H1 (cell line): ENCODE measurements at regions not wholly inside any gene's neighbourhood (a gene's known extent, or its start where the extent isn't known, plus 50 kb on each side); places are given as distances from the start of the nearest gene placed in this dataset.

Experiments used
- CTCF ChIA-PET: fragments of 300-600 bp; sonication (Branson Sonifier 250); formaldehyde crosslinking; loops from one replicate; lab custom pipeline; 2021; ENCODE audit not compliant: partially characterized antibody; lab: Charles Lee
- POLR2A ChIA-PET: fragments of 300-600 bp; sonication (Branson Sonifier 250); formaldehyde crosslinking; loops from one replicate; lab custom pipeline; 2021; ENCODE audit warnings: inconsistent platforms; ENCODE audit not compliant: partially characterized antibody; lab: Charles Lee
- DNase-seq, 2 experiments: peaks; one replicate each; pipeline versions ENCODE4 v3.0.0 to v3.0.0-alpha.2; 2010 to 2022; ENCODE audit warnings: low spot score in 2 of 2, low read depth in 1 of 2, mixed read lengths in 1 of 2
- FAIRE-seq: peaks from 2 replicates; lab custom pipeline; 2011; peaks lifted over from hg19 to GRCh38; lab: Jason Lieb, UNC
- H2AFZ ChIP-seq: 2 replicates; pipeline ENCODE4 v1.8.1; 2012; ENCODE audit warnings: low read length, inconsistent platforms
- H2AK5ac ChIP-seq: 2 replicates; pipeline ENCODE4 v1.6.1; 2013; ENCODE audit warnings: low read depth, low read length
- H2BK120ac ChIP-seq: replicated peaks from 2 replicates; pipeline ENCODE3; 2013; ENCODE audit warnings: low read depth, low read length, inconsistent platforms
- H2BK12ac ChIP-seq: 2 replicates; pipeline ENCODE4 v1.6.1; 2013; ENCODE audit warnings: low read depth, low read length
- H2BK15ac ChIP-seq: 2 replicates; pipeline ENCODE4 v1.6.1; 2013; ENCODE audit warnings: low read length
- H2BK20ac ChIP-seq: 2 replicates; pipeline ENCODE4 v1.6.1; 2013; ENCODE audit warnings: low read length
- H2BK5ac ChIP-seq: 2 replicates; pipeline ENCODE4 v1.6.1; 2013; ENCODE audit warnings: low read depth, low read length
- H3K14ac ChIP-seq: 2 replicates; pipeline ENCODE4 v1.6.1; 2013; ENCODE audit warnings: inconsistent platforms; ENCODE audit not compliant: insufficient read length
- H3K18ac ChIP-seq: 2 replicates; pipeline ENCODE4 v1.6.1; 2013; ENCODE audit warnings: low read length; ENCODE audit errors: extremely low read depth
- H3K23ac ChIP-seq: 2 replicates; pipeline ENCODE4 v1.6.1; 2013; ENCODE audit warnings: inconsistent platforms; ENCODE audit not compliant: insufficient read length
- H3K23me2 ChIP-seq: 2 replicates; pipeline ENCODE4 v1.6.1; 2013; ENCODE audit warnings: low read depth, low read length
- H3K27ac ChIP-seq: 2 replicates; pipeline ENCODE4 v1.6.1; 2011; ENCODE audit warnings: low read depth, low read length, inconsistent platforms
- H3K27me3 ChIP-seq, 4 experiments: replicated peaks in 1 of 4; 1 replicate in 1 of 4; 2 replicates in 3 of 4; pipeline versions ENCODE4 v1.6.1 to v1.8.1; 2011 to 2013; ENCODE audit warnings: low read length in 3 of 4, mild to moderate bottlenecking in 3 of 4, inconsistent platforms in 2 of 4, mixed read lengths in 2 of 4, moderate library complexity in 1 of 4; ENCODE audit not compliant: control insufficient read depth in 3 of 4, insufficient read depth in 3 of 4; ENCODE audit errors: extremely low read depth in 1 of 4
- H3K36me3 ChIP-seq, 4 experiments: 2 replicates each; pipeline versions ENCODE4 v1.6.1 to v1.8.1; 2011 to 2013; ENCODE audit warnings: mild to moderate bottlenecking in 4 of 4, low read length in 3 of 4, moderate library complexity in 2 of 4, control low read depth in 1 of 4, inconsistent platforms in 1 of 4; ENCODE audit not compliant: insufficient read depth in 4 of 4, control insufficient read depth in 2 of 4
- H3K4ac ChIP-seq: replicated peaks from 2 replicates; pipeline ENCODE3; 2013; ENCODE audit warnings: low read length, low read depth, mixed read lengths, inconsistent platforms; ENCODE audit not compliant: insufficient read length
- H3K4me1 ChIP-seq, 4 experiments: replicated peaks in 1 of 4; 1 replicate in 1 of 4; 2 replicates in 3 of 4; pipeline versions ENCODE4 v1.6.1 to v1.8.1; 2011 to 2013; ENCODE audit warnings: low read length in 3 of 4, inconsistent platforms in 2 of 4, mixed read lengths in 1 of 4; ENCODE audit not compliant: insufficient read depth in 4 of 4, control insufficient read depth in 3 of 4
- H3K4me2 ChIP-seq, 2 experiments: 2 replicates each; pipeline versions ENCODE4 v1.6.1 to v1.8.1; 2011 to 2013; ENCODE audit warnings: low read depth in 2 of 2, low read length in 2 of 2, control low read depth in 1 of 2, inconsistent platforms in 1 of 2, mild to moderate bottlenecking in 1 of 2; ENCODE audit not compliant: insufficient read depth in 1 of 2
- H3K4me3 ChIP-seq, 4 experiments: fragments of 200-600, 300-600 bp in 1 of 4; sonication (generic), shearing (Covaris generic), sonication (Bioruptor Twin) in 1 of 4; 2 replicates each; pipeline versions ENCODE4 v1.5.1 to v1.8.1; 2011 to 2016; ENCODE audit warnings: low read length in 4 of 4, low read depth in 3 of 4, control low read depth in 2 of 4, inconsistent platforms in 2 of 4, mild to moderate bottlenecking in 2 of 4, mixed read lengths in 1 of 4, moderate library complexity in 1 of 4; ENCODE audit not compliant: insufficient read depth in 2 of 4; ENCODE audit errors: extremely low read depth in 1 of 4
- H3K56ac ChIP-seq: replicated peaks from 2 replicates; pipeline ENCODE3; 2013; ENCODE audit warnings: low read depth, mild to moderate bottlenecking, mixed read lengths, low read length, inconsistent platforms; ENCODE audit not compliant: insufficient read length
- H3K79me1 ChIP-seq: 2 replicates; pipeline ENCODE4 v1.6.1; 2013; ENCODE audit warnings: low read depth, low read length, control low read depth
- H3K79me2 ChIP-seq, 2 experiments: 2 replicates each; pipeline versions ENCODE4 v1.6.1 to v1.8.1; 2012 to 2013; ENCODE audit warnings: low read length in 2 of 2, mild to moderate bottlenecking in 2 of 2, inconsistent platforms in 1 of 2; ENCODE audit not compliant: insufficient read depth in 2 of 2, control insufficient read depth in 1 of 2
- H3K9ac ChIP-seq, 4 experiments: replicated peaks in 1 of 4; 1 replicate in 1 of 4; 2 replicates in 3 of 4; pipeline versions ENCODE4 v1.6.1 to v1.8.1; 2011 to 2013; ENCODE audit warnings: low read depth in 3 of 4, low read length in 3 of 4, control low read depth in 2 of 4, mild to moderate bottlenecking in 2 of 4, moderate library complexity in 2 of 4, inconsistent platforms in 1 of 4; ENCODE audit errors: extremely low read depth in 1 of 4
- H3K9me3 ChIP-seq, 2 experiments: 2 replicates each; pipeline versions ENCODE4 v1.6.1 to v1.8.1; 2012 to 2013; ENCODE audit warnings: mild to moderate bottlenecking in 2 of 2, moderate library complexity in 2 of 2, control low read depth in 1 of 2, inconsistent platforms in 1 of 2, low read depth in 1 of 2, low read length in 1 of 2, mixed read lengths in 1 of 2; ENCODE audit not compliant: insufficient read depth in 2 of 2
- H4K20me1 ChIP-seq, 2 experiments: replicated peaks in 1 of 2; 2 replicates each; pipeline versions ENCODE3 to v1.8.1; 2011 to 2013; ENCODE audit warnings: inconsistent platforms in 2 of 2, low read length in 2 of 2, mild to moderate bottlenecking in 1 of 2; ENCODE audit not compliant: insufficient read depth in 2 of 2, control insufficient read depth in 1 of 2
- H4K5ac ChIP-seq: 2 replicates; pipeline ENCODE4 v1.6.1; 2013; ENCODE audit warnings: low read length, low read depth, mixed read lengths, inconsistent platforms; ENCODE audit not compliant: insufficient read length
- H4K8ac ChIP-seq: 2 replicates; pipeline ENCODE4 v1.8.0; 2013; ENCODE audit warnings: mild to moderate bottlenecking, moderate library complexity, low read length, inconsistent platforms; ENCODE audit not compliant: insufficient read depth; ENCODE audit errors: extremely low read depth
- H4K91ac ChIP-seq: replicated peaks from 2 replicates; pipeline ENCODE3; 2013; ENCODE audit warnings: low read length, mixed read lengths, inconsistent platforms; ENCODE audit not compliant: insufficient read length
- CEBPB ChIP-seq: IDR thresholded peaks from 2 replicates; pipeline ENCODE4 v1.6.1; 2012; ENCODE audit warnings: low read depth, low read length
- EZH2 ChIP-seq: fragments of 200-600 bp; sonication (generic); IDR thresholded peaks from 2 replicates; pipeline ENCODE4 v1.7.1; 2012; ENCODE audit warnings: low read depth, mild to moderate bottlenecking, moderate library complexity, low read length, inconsistent platforms; ENCODE audit not compliant: severe bottlenecking
- FOSL1 ChIP-seq: IDR thresholded peaks from 2 replicates; pipeline ENCODE4 v1.6.1; 2011; ENCODE audit warnings: mild to moderate bottlenecking, low read depth, low read length, moderate library complexity; ENCODE audit not compliant: insufficient read depth
- POLR2A ChIP-seq, 2 experiments: IDR thresholded peaks; 1 replicate in 1 of 2; 2 replicates in 1 of 2; pipeline ENCODE4 v1.6.1; 2011; ENCODE audit warnings: low read depth in 2 of 2, low read length in 2 of 2, mild to moderate bottlenecking in 2 of 2; ENCODE audit errors: control extremely low read depth in 1 of 2
- WGBS, 2 experiments: shearing (Covaris generic) in 1 of 2; methylation state at CpG; one replicate each; pipeline versions ENCODE4 v1.1.6 to v1.1.7; 2013 to 2015; ENCODE audit warnings: low lambda C conversion rate in 2 of 2, mixed read lengths in 2 of 2, inconsistent platforms in 1 of 2, low coverage in 1 of 2, missing lambda C conversion rate in 1 of 2; ENCODE audit not compliant: insufficient replicate concordance in 2 of 2, insufficient coverage in 1 of 2, insufficient read length in 1 of 2; ENCODE audit errors: extremely low coverage in 1 of 2, missing lambda C conversion rate in 1 of 2; 5-methylcytosine and 5-hydroxymethylcytosine counted together

- Histone ChIP-seq H2AK5ac (no peak overlapping the region), H2BK120ac (no peak overlapping the region), H3K27me3 (no peaks in the 10 kb centered on the region), H3K27ac (no peak overlapping the region), H3K23ac (no peak overlapping the region), H2BK5ac (no peak overlapping the region), H3K79me2 (no peaks in the 10 kb centered on the region), H3K14ac (no peak overlapping the region), H3K4me1 (peaks cover 2 to 4% (median 3%) of the 10 kb centered on the region in 4 experiments; a peak in 3 of 7 replicates), H3K18ac (no peak overlapping the region), H3K4ac (no peak overlapping the region), H3K23me2 (no peaks in the 10 kb centered on the region), H2BK15ac (no peak overlapping the region), H3K4me3 (no peak overlapping the region), H4K8ac (no peak overlapping the region), H3K4me2 (peak overlapping the region in 1 of 2 experiments; percentile 32; a peak in 2 of 4 replicates), H3K56ac (no peak overlapping the region), H4K5ac (no peak overlapping the region), H3K9ac (no peak overlapping the region), H3K36me3 (no peaks in the 10 kb centered on the region), H4K91ac (no peak overlapping the region), H3K79me1 (no peaks in the 10 kb centered on the region), H4K20me1 (no peaks in the 10 kb centered on the region), H3K9me3 (no peaks in the 10 kb centered on the region), H2BK20ac (no peak overlapping the region), H2BK12ac (no peak overlapping the region), H2AFZ (0 out of 2 replicates have a peak overlapping the region, but pooled peaks have one; percentile 19)
- FAIRE-seq, result no peak
- POLR2A ChIA-PET, result no interaction called here
- DNase-seq, result no peak
- WGBS, 2 experiments, result 58% methylated on average over 9 of the region's 9 CpGs; no CpG with 5 or more reads in 1 of the 2 experiments
- CTCF ChIA-PET, result interaction anchor here (0.7 to 1.9 kb wide), 7 partner anchors 8 to 356 kb away, joined by 3 to 12 read pairs (median 3); no protein-coding TSS in a partner anchor
- TF ChIP-seq POLR2A (IDR thresholded peaks at IDR 0.05; ENCODE audit: control extremely low read depth in 1 of 2, low read depth in 2 of 2, low read length in 2 of 2) (no peak), FOSL1 (no peak), CEBPB (peak; percentile 63), EZH2 (no peak)
Observed at GRCh38 chr10:45241865-45242520, 73.4 kb downstream of the OR13A1 start.
